Heart right ventricle (tissue), 16 donors: ENCODE measurements at regions not wholly inside any gene's neighbourhood (a gene's known extent, or its start where the extent isn't known, plus 50 kb on each side); places are given as distances from the start of the nearest gene placed in this dataset.
"Not testable (repeated sequence)": the region's sequence is repeated elsewhere in the genome, so short reads cannot be mapped to it uniquely, and the experiment has no call there.

ENCODE experiments used
- ATAC-seq, 8 donors: fragments of 200-7000 bp; cut with Tn5 transposase; one replicate each; pipeline ENCODE4 v1.9.1; 2020; ENCODE audit warnings: mild to moderate bottlenecking in 8 of 8, moderate library complexity in 8 of 8, moderate number of reproducible peaks in 1 of 8
- DNase-seq, 2 donors: peaks; one replicate each; pipeline ENCODE4 v3.0.0-alpha.2; 2020
- H3K27ac ChIP-seq, 10 donors: fragments of 200-600 bp; sonication (generic) in 2 of 10; one replicate each; pipeline versions ENCODE4 v1.5.0 to v1.8.0; 2020 to 2022; ENCODE audit warnings: mild to moderate bottlenecking in 3 of 10
- H3K27me3 ChIP-seq, 7 donors: fragments of 200-600 bp; one replicate each; pipeline ENCODE4 v1.8.0; 2021 to 2022; ENCODE audit warnings: mild to moderate bottlenecking in 2 of 7
- H3K36me3 ChIP-seq, 9 donors: fragments of 200-600 bp; sonication (generic) in 1 of 9; one replicate each; pipeline versions ENCODE4 v1.5.0 to v1.8.0; 2020 to 2022; ENCODE audit warnings: mild to moderate bottlenecking in 2 of 9
- H3K4me1 ChIP-seq, 9 donors: fragments of 200-600 bp; sonication (generic) in 1 of 9; one replicate each; pipeline versions ENCODE4 v1.5.0 to v1.8.0; 2020 to 2022; ENCODE audit warnings: mild to moderate bottlenecking in 4 of 9
- H3K4me3 ChIP-seq, 10 donors: fragments of 200-600 bp; sonication (generic) in 2 of 10; one replicate each; pipeline versions ENCODE4 v1.5.0 to v1.8.0; 2020 to 2022; ENCODE audit warnings: mild to moderate bottlenecking in 7 of 10, moderate library complexity in 2 of 10
- H3K9me3 ChIP-seq, 11 donors: fragments of 200-600 bp in 10 of 11; sonication (generic) in 2 of 11; one replicate each; pipeline versions ENCODE4 v1.5.0 to v1.8.0; 2013 to 2022; ENCODE audit warnings: mild to moderate bottlenecking in 2 of 11, control low read depth in 1 of 11, moderate library complexity in 1 of 11
- CTCF ChIP-seq, 9 donors: fragments of 200-600 bp; sonication (generic) in 2 of 9; IDR thresholded peaks; one replicate each; pipeline versions ENCODE4 v1.5.0 to v1.8.0; 2021 to 2022; ENCODE audit warnings: antibody characterized with exemption in 9 of 9, mild to moderate bottlenecking in 5 of 9, moderate library complexity in 1 of 9
- WGBS, 2 donors: extraction: QIAGEN DNeasy Blood & Tissue Kit; methylation state at CpG; one replicate each; pipeline ENCODE4 v1.1.7; 2013; ENCODE audit warnings: inconsistent platforms in 1 of 2; 5-methylcytosine and 5-hydroxymethylcytosine counted together
- intact Hi-C, 10 donors: fragments of 100-400 bp; cut with DNase I; formaldehyde crosslinking; loops; one replicate each; pipeline versions ENCODE4 v1.11.1 to v1.14.2; 2022
- donor health status: Arrhythmogenic right ventricular cardiomyopathy.
- donor health status: ischemic (EF 13 %, LVEDD 7.1; RV severe dilation, severe dysfunction).
- donor health status: healthy with polysubstance abuse.
- donor health status: DM: no; HTN: yes; CAD: no.
- donor health status: DM: no; HTN: no; CAD: no.
- donor health status: ischemic (EF 25% LVEDD 6.9; RV normal size, moderate dysfunction).
- donor health status: ischemic (EF 25% LVEDD 5.7; RV mildly dilated, moderate dysfunction).
- donor health status: healthy.
- donor health status: DM: yes; HTN: yes; CAD: no.
- donor health status: Ischemic cardiomyopathy.
- donor health status: ischemic (EF 35%, LVEDD 5.7; RV mildly dilated, moderate dysfunction).
- donor health status: nonischemic (EF 11% LVEDD 7.7; RV severe dilation, severe dysfunction).
- donor health status: DM: yes; HTN: yes; CAD: no.
- donor health status: PGD.
- donor health status: ischemic (EF 29% LVEDD 5.4; RV normal size, mild dysfunction).
- donor health status: nonischemic (EF 23%, LVEDD 6.1; RV moderate dilation, normal function).

- intact Hi-C loops: no loop called here
- WGBS, 2 donors: 80 to 81% methylated on average over 4 of the region's 4 CpGs
- Histone ChIP-seq H3K4me1 (no peaks in the 10 kb centered on the region), H3K9me3 (peaks cover 0 to 5% (median 0%) of the 10 kb centered on the region in 11 donors), H3K4me3 (no peak overlapping the region), H3K27ac (no peak overlapping the region), H3K27me3 (no peaks in the 10 kb centered on the region), H3K36me3 (no peaks in the 10 kb centered on the region)
- ATAC-seq (no peak), DNase-seq (no peak)
- TF ChIP-seq CTCF (IDR thresholded peaks at IDR 0.05): no peak
These were observed 726.4 kb downstream of the COL12A1 start for GRCh38 chr6:74479420-74479819.

GRCh38 chr6:74474046-74474445 lies 731.8 kb downstream of the COL12A1 start:
- not testable (repeated sequence) for DNase-seq, ATAC-seq

GRCh38 chr6:74468552-74468951 lies 737.3 kb downstream of the COL12A1 start:
- H3K9me3 ChIP-seq, DNase-seq, H3K4me1 ChIP-seq, ATAC-seq, intact Hi-C loops, H3K27ac ChIP-seq, H3K36me3 ChIP-seq, H3K4me3 ChIP-seq, H3K27me3 ChIP-seq: not testable (repeated sequence)
- 93 to 95% methylated on average over 15 of the region's 15 CpGs for WGBS, 2 donors

More at GRCh38 chr6:74474046-74474445, 731.8 kb downstream of the COL12A1 start:
- WGBS, 2 donors: 93 to 96% methylated on average over 10 of the region's 10 CpGs
- H3K27ac ChIP-seq, intact Hi-C loops, H3K4me3 ChIP-seq, H3K36me3 ChIP-seq, H3K27me3 ChIP-seq, H3K4me1 ChIP-seq: not testable (repeated sequence)
- peaks cover 0 to 11% (median 0%) of the 10 kb centered on the region in 11 donors for H3K9me3 ChIP-seq

DNA sequence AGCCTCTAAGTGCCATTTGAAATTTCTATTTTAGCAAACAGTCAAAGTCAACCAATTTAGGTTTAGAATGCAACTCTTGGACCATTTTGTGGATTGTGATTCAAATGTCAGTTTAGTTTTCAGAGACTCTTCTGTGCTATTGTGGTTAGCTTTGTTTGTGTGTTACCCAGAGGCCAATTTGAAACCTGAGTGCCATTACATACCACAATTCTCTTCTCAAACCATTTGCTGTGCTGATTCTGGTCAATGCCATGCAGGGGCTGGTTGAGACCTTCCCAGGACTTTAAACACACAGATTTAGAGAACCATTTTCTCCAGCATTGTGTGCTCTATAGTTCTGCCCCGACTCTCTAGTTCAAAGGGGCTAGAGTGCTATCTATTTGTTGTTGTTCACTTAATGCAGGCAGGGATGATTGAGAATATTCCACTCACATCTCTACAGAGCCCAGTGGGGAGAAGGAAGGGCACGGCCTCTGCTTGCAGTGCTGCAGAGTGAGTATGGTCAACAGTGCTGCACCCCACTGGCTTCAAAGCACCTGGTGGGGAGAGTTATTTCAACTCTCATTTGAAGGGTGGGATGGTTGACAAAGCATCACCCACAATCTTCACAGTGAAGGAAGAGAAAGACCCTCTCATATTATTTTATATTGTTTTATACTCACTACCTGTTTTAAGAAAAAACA lies 738.2 kb downstream of the COL12A1 start:
- H3K9me3 ChIP-seq: peaks cover 0 to 14% (median 0%) of the 10 kb centered on the region in 11 donors
- H3K27ac ChIP-seq: no peak overlapping the region
- DNase-seq (no peak), ATAC-seq (no peak)
- TF ChIP-seq CTCF (IDR thresholded peaks at IDR 0.05): no peak
- no peaks in the 10 kb centered on the region for H3K4me1 ChIP-seq
- no peaks in the 10 kb centered on the region for H3K36me3 ChIP-seq
- H3K27me3 ChIP-seq: no peaks in the 10 kb centered on the region
- WGBS, 2 donors: 85 to 86% methylated on average over 2 of the region's 2 CpGs
- H3K4me3 ChIP-seq: no peak overlapping the region
- intact Hi-C loops: no loop called here

DNA sequence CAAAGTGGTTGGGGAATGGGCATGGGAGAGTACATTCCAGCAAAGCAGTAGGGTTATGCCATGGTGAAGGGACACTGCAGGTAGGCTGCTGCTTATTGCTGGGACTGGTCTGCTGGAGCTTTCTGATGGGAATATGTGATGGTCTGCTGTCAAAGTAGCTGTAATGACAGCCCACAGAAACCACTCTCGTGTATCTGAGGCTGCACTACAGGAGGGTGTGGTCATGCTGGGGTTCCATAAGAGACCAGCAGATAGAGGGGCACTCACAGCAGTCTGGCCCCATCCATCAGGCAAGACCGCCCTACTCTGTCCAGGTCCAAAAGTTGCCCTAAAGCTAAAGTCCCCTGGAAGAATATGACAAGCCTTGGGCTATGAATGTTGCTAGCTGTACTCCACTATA lies 739.3 kb downstream of the COL12A1 start:
- Histone ChIP-seq H3K4me1 (no peaks in the 10 kb centered on the region), H3K4me3 (no peak overlapping the region), H3K27me3 (no peaks in the 10 kb centered on the region), H3K36me3 (no peaks in the 10 kb centered on the region), H3K27ac (no peak overlapping the region), H3K9me3 (peaks cover 0 to 23% (median 0%) of the 10 kb centered on the region in 11 donors)
- intact Hi-C loops: no loop called here
- no peak for TF ChIP-seq CTCF (IDR thresholded peaks at IDR 0.05)
- DNase-seq: no peak
- no peak for ATAC-seq
- 82 to 83% methylated on average over 2 of the region's 2 CpGs for WGBS, 2 donors
